ENCODE measurements at regions not wholly inside any gene's neighbourhood (a gene's known extent, or its start where the extent isn't known, plus 50 kb on each side); places are given as distances from the start of the nearest gene placed in this dataset.

GRCh38 chr18:34386803-34387202 is 162.1 kb upstream of the NOL4 start:
- TF ChIP-seq CTCF (IDR thresholded peaks at IDR 0.05), result no peak
- TF ChIP-seq POLR2A (IDR thresholded peaks at IDR 0.05), result no peak

Measured in uterus (tissue), 2 donors.